Endothelial cell of umbilical vein (primary cell): ENCODE measurements at regions not wholly inside any gene's neighbourhood (a gene's known extent, or its start where the extent isn't known, plus 50 kb on each side); places are given as distances from the start of the nearest gene placed in this dataset.

Source experiments
- BruUV-seq: library from RNA; stranded (reverse); fragments of 400-500 nt; replicated peaks from 2 replicates; lab custom pipeline; 2021; lab: Mats Ljungman, UMichigan
- CTCF ChIA-PET: fragments of 300-600, 350-600 bp; sonication (Branson Sonifier 250); formaldehyde crosslinking; loops from one replicate; lab custom pipeline; 2021; ENCODE audit warnings: antibody characterized with exemption, inconsistent platforms; lab: Charles Lee
- POLR2A ChIA-PET: fragments of 300-600, 350-600 bp; sonication (Branson Sonifier 250); formaldehyde crosslinking; loops from one replicate; lab custom pipeline; 2021; ENCODE audit warnings: antibody characterized with exemption, inconsistent platforms; lab: Charles Lee
- DNase-seq: peaks from one replicate; pipeline ENCODE4 v3.0.0-alpha.2; 2011; ENCODE audit warnings: low read depth, low spot score
- FAIRE-seq: peaks from 2 replicates; lab custom pipeline; 2011; peaks lifted over from hg19 to GRCh38; lab: Jason Lieb, UNC
- H2AFZ ChIP-seq: 2 replicates; pipeline ENCODE4 v1.6.0; 2012; ENCODE audit warnings: low read depth, low read length, control low read depth, inconsistent platforms
- H3K27ac ChIP-seq: 2 replicates; pipeline ENCODE4 v1.5.1; 2011; ENCODE audit warnings: low read depth, mild to moderate bottlenecking, control low read depth, low read length, moderate library complexity; ENCODE audit not compliant: insufficient read depth
- H3K27me3 ChIP-seq, 2 experiments: 2 replicates each; pipeline versions ENCODE4 v1.6.0 to v1.6.1; 2011; ENCODE audit warnings: low read length in 2 of 2, mixed read lengths in 1 of 2; ENCODE audit not compliant: control insufficient read depth in 2 of 2, insufficient read depth in 2 of 2
- H3K36me3 ChIP-seq, 2 experiments: 2 replicates in 1 of 2; 3 replicates in 1 of 2; pipeline ENCODE4 v1.5.1; 2011; ENCODE audit warnings: low read length in 2 of 2, mild to moderate bottlenecking in 1 of 2, moderate library complexity in 1 of 2; ENCODE audit not compliant: control insufficient read depth in 2 of 2, insufficient read depth in 2 of 2; ENCODE audit errors: extremely low read depth in 1 of 2
- H3K4me1 ChIP-seq: 3 replicates; pipeline ENCODE4 v1.5.1; 2011; ENCODE audit warnings: mild to moderate bottlenecking, low read length; ENCODE audit not compliant: control insufficient read depth, insufficient read depth; ENCODE audit errors: extremely low read depth
- H3K4me2 ChIP-seq: 2 replicates; pipeline ENCODE4 v1.6.1; 2011; ENCODE audit warnings: low read length, control low read depth, mixed read lengths; ENCODE audit not compliant: insufficient read depth
- H3K4me3 ChIP-seq, 3 experiments: fragments of 200-600 bp in 1 of 3; sonication (generic), shearing (Covaris generic) in 1 of 3; replicated peaks in 1 of 3; 2 replicates each; pipeline ENCODE4 v1.5.1; 2011 to 2016; ENCODE audit warnings: control low read depth in 3 of 3, low read length in 3 of 3, mild to moderate bottlenecking in 2 of 3, inconsistent platforms in 1 of 3, low read depth in 1 of 3, moderate library complexity in 1 of 3; ENCODE audit not compliant: insufficient read depth in 1 of 3
- H3K79me2 ChIP-seq: 2 replicates; pipeline ENCODE4 v1.6.0; 2012; ENCODE audit warnings: low read length, inconsistent platforms; ENCODE audit not compliant: control insufficient read depth, insufficient read depth
- H3K9ac ChIP-seq: replicated peaks from 2 replicates; pipeline ENCODE3; 2011; ENCODE audit warnings: low read length, control low read depth; ENCODE audit not compliant: insufficient read depth; ENCODE audit errors: extremely low read depth
- H3K9me1 ChIP-seq: replicated peaks from 3 replicates; pipeline ENCODE4 v1.6.0; 2011; ENCODE audit warnings: mild to moderate bottlenecking, low read length; ENCODE audit not compliant: control insufficient read depth, insufficient read depth; ENCODE audit errors: extremely low read depth
- H3K9me3 ChIP-seq: replicated peaks from 2 replicates; pipeline ENCODE4 v1.5.1; 2012; ENCODE audit warnings: low read length, inconsistent platforms; ENCODE audit not compliant: control insufficient read depth, insufficient read depth
- H4K20me1 ChIP-seq: replicated peaks from 2 replicates; pipeline ENCODE3; 2011; ENCODE audit warnings: mild to moderate bottlenecking, low read length; ENCODE audit not compliant: control insufficient read depth, insufficient read depth; ENCODE audit errors: extremely low read depth
- EZH2 ChIP-seq: IDR thresholded peaks from 2 replicates; pipeline ENCODE4 v1.6.1; 2012; ENCODE audit warnings: borderline replicate concordance, low read depth, mild to moderate bottlenecking, moderate library complexity, low read length, inconsistent platforms; ENCODE audit not compliant: severe bottlenecking
- FOS ChIP-seq: IDR thresholded peaks from 2 replicates; pipeline ENCODE4 v1.6.1; 2011; ENCODE audit warnings: mild to moderate bottlenecking, low read length, moderate library complexity, borderline replicate concordance; ENCODE audit not compliant: insufficient read depth
- GATA2 ChIP-seq: IDR thresholded peaks from 2 replicates; pipeline ENCODE4 v1.7.0; 2011; ENCODE audit warnings: low read depth, mild to moderate bottlenecking, moderate library complexity, mixed read lengths, low read length; ENCODE audit not compliant: insufficient read length, insufficient read depth
- JUN ChIP-seq: IDR thresholded peaks from 2 replicates; pipeline ENCODE4 v1.6.1; 2011; ENCODE audit warnings: borderline replicate concordance, low read depth; ENCODE audit not compliant: insufficient read length, insufficient read depth
- MYC ChIP-seq: IDR thresholded peaks from one replicate; pipeline ENCODE4 v1.6.1; 2011; ENCODE audit warnings: mild to moderate bottlenecking, low read depth, low read length
- POLR2A ChIP-seq: IDR thresholded peaks from 2 replicates; pipeline ENCODE4 v1.6.1; 2012; ENCODE audit warnings: low read depth, mild to moderate bottlenecking, control low read depth, low read length
- POLR2AphosphoS5 ChIP-seq: IDR thresholded peaks from 2 replicates; pipeline ENCODE4 v1.6.1; 2012; ENCODE audit warnings: low read depth, mild to moderate bottlenecking, control low read depth, low read length, moderate library complexity; ENCODE audit not compliant: insufficient read depth
- dilution Hi-C: fragments of 300-500 bp; cut with MboI; formaldehyde crosslinking; loops from one replicate; pipeline ENCODE4 v1.15.0; 2019; ENCODE audit warnings: low sequenced_read_pairs; ENCODE audit not compliant: extremely low pct_ligation_motif_present
- intact Hi-C: fragments of 100-400 bp; cut with micrococcal nuclease; formaldehyde crosslinking; loops from one replicate; pipeline ENCODE4 v1.10.0; 2022
- TF ChIP-seq, protein P1 (sequence below): IDR thresholded peaks from 2 replicates; pipeline ENCODE4 v1.6.1; 2011; ENCODE audit not compliant: insufficient read depth, insufficient read length
- TF ChIP-seq, protein P2 (sequence below), 2 donors: IDR thresholded peaks; 1 replicate in 1 of 2; 2 replicates in 1 of 2; pipeline ENCODE4 v1.5.1; 2011; ENCODE audit warnings: low read length in 2 of 2, mild to moderate bottlenecking in 2 of 2, moderate library complexity in 2 of 2, control low read depth in 1 of 2, inconsistent platforms in 1 of 2, low read depth in 1 of 2; ENCODE audit not compliant: insufficient read depth in 1 of 2; ENCODE audit errors: extremely low read depth in 1 of 2

DNA sequence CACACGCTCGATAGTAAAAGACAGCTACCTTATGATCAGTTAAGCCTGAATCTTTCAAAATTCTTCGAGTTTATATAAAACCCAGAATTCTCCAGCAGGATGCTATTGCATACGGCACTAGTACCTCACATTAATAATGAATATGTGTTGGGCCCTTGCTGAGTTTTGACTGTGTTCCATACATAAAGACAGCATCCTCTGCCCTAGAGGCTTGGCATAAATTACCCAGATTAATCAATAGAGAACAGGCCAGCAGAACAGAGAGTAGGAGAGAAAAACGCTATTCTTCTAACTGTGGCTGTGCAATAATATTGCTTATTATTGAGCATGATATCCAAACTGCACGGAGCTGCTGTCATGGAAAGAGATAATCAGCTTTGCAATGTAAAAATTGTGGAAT is 194.3 kb downstream of the SOX11 start:
- FAIRE-seq: no peak
- no peak overlapping the region for H2AFZ ChIP-seq
- no peak overlapping the region for H3K27ac ChIP-seq
- ChIA-PET CTCF (no interaction called here), POLR2A (no interaction called here)
- no peaks in the 10 kb centered on the region for H4K20me1 ChIP-seq
- intact Hi-C loops: no loop called here
- dilution Hi-C loops: no loop called here
- H3K9me1 ChIP-seq: no peaks in the 10 kb centered on the region
- no TSS peak for BruUV-seq
- TF ChIP-seq, protein P1, sequence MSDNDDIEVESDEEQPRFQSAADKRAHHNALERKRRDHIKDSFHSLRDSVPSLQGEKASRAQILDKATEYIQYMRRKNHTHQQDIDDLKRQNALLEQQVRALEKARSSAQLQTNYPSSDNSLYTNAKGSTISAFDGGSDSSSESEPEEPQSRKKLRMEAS: no peak
- TF ChIP-seq MYC (no peak), FOS (no peak), POLR2AphosphoS5 (no peak), POLR2A (no peak), JUN (no peak), EZH2 (no peak), GATA2 (no peak)
- TF ChIP-seq, protein P2, sequence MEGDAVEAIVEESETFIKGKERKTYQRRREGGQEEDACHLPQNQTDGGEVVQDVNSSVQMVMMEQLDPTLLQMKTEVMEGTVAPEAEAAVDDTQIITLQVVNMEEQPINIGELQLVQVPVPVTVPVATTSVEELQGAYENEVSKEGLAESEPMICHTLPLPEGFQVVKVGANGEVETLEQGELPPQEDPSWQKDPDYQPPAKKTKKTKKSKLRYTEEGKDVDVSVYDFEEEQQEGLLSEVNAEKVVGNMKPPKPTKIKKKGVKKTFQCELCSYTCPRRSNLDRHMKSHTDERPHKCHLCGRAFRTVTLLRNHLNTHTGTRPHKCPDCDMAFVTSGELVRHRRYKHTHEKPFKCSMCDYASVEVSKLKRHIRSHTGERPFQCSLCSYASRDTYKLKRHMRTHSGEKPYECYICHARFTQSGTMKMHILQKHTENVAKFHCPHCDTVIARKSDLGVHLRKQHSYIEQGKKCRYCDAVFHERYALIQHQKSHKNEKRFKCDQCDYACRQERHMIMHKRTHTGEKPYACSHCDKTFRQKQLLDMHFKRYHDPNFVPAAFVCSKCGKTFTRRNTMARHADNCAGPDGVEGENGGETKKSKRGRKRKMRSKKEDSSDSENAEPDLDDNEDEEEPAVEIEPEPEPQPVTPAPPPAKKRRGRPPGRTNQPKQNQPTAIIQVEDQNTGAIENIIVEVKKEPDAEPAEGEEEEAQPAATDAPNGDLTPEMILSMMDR (IDR thresholded peaks at IDR 0.05; ENCODE audit: extremely low read depth in 1 of 2, insufficient read depth in 1 of 2, low read depth in 1 of 2, low read length in 2 of 2): no peak
- H3K4me1 ChIP-seq: no peaks in the 10 kb centered on the region
- no peak overlapping the region for H3K9ac ChIP-seq
- no peaks in the 10 kb centered on the region for H3K36me3 ChIP-seq
- H3K4me2 ChIP-seq: no peak overlapping the region
- no peaks in the 10 kb centered on the region for H3K27me3 ChIP-seq
- H3K79me2 ChIP-seq: no peaks in the 10 kb centered on the region
- no peak for DNase-seq
- H3K9me3 ChIP-seq: peaks cover 2% of the 10 kb centered on the region
- H3K4me3 ChIP-seq: no peak overlapping the region
